CD4-positive, alpha-beta T cell (primary cell): ENCODE measurements at regions not wholly inside any gene's neighbourhood (a gene's known extent, or its start where the extent isn't known, plus 50 kb on each side); places are given as distances from the start of the nearest gene placed in this dataset.

ENCODE experiments used
- ATAC-seq: fragments of 200-7000 bp; cut with Tn5 transposase; one replicate; pipeline ENCODE4 v1.10.0; 2022; ENCODE audit warnings: mild to moderate bottlenecking; ENCODE audit not compliant: poor library complexity
- CTCF ChIA-PET: fragments of 350-600 bp; sonication (Branson Sonifier 250); formaldehyde crosslinking; loops from one replicate; lab custom pipeline; 2021; ENCODE audit warnings: antibody characterized with exemption, inconsistent platforms; lab: Charles Lee
- POLR2A ChIA-PET: fragments of 350-600 bp; sonication (Branson Sonifier 250); formaldehyde crosslinking; loops from one replicate; lab custom pipeline; 2021; ENCODE audit warnings: antibody characterized with exemption, inconsistent platforms; lab: Charles Lee
- DNase-seq, 14 experiments: peaks; one replicate each; pipeline ENCODE4 v3.0.0-alpha.2; 2013 to 2020; ENCODE audit warnings: mixed read lengths in 2 of 14
- H3K27ac ChIP-seq, 2 donors: one replicate each; pipeline versions ENCODE4 v1.5.1 to v1.7.0; 2013; ENCODE audit warnings: low read length in 2 of 2, low read depth in 1 of 2, mild to moderate bottlenecking in 1 of 2
- H3K27me3 ChIP-seq, 2 experiments: 1 replicate in 1 of 2; 2 replicates in 1 of 2; pipeline versions ENCODE4 v1.6.1 to v1.7.0; 2013; ENCODE audit warnings: low read length in 2 of 2, control low read depth in 1 of 2, mild to moderate bottlenecking in 1 of 2, moderate library complexity in 1 of 2; ENCODE audit not compliant: insufficient read depth in 2 of 2, control insufficient read depth in 1 of 2
- H3K36me3 ChIP-seq: one replicate; pipeline ENCODE4 v1.6.1; 2013; ENCODE audit warnings: low read length, control low read depth; ENCODE audit not compliant: insufficient read depth
- H3K4me1 ChIP-seq: one replicate; pipeline ENCODE4 v1.6.1; 2013; ENCODE audit warnings: low read length, control low read depth; ENCODE audit not compliant: insufficient read depth
- H3K4me3 ChIP-seq: one replicate; pipeline ENCODE4 v1.5.1; 2013; ENCODE audit warnings: mild to moderate bottlenecking, low read length, moderate library complexity
- H3K9me3 ChIP-seq, 2 experiments: 1 replicate in 1 of 2; 2 replicates in 1 of 2; pipeline versions ENCODE4 v1.6.1 to v1.7.0; 2013; ENCODE audit warnings: low read length in 2 of 2, mild to moderate bottlenecking in 2 of 2, control low read depth in 1 of 2, moderate library complexity in 1 of 2; ENCODE audit not compliant: control insufficient read depth in 1 of 2, insufficient read depth in 1 of 2
- H3K27ac Mint-ChIP-seq: one replicate; pipeline ENCODE4 v1.8.0; 2020; ENCODE audit warnings: mixed read lengths
- H3K27me3 Mint-ChIP-seq: one replicate; pipeline ENCODE4 v1.8.0; 2021; ENCODE audit warnings: mixed read lengths
- H3K36me3 Mint-ChIP-seq: one replicate; pipeline ENCODE4 v1.8.0; 2021; ENCODE audit warnings: low read depth, mixed read lengths
- H3K4me1 Mint-ChIP-seq: one replicate; pipeline ENCODE4 v1.8.0; 2021; ENCODE audit warnings: low read depth, mixed read lengths
- H3K4me3 Mint-ChIP-seq: one replicate; pipeline ENCODE4 v1.8.0; 2020; ENCODE audit warnings: mild to moderate bottlenecking, mixed read lengths
- H3K9me3 Mint-ChIP-seq: one replicate; pipeline ENCODE4 v1.8.0; 2020; ENCODE audit warnings: mixed read lengths
- intact Hi-C, 2 experiments: fragments of 100-400 bp; cut with DNase I in 1 of 2; cut with micrococcal nuclease in 1 of 2; formaldehyde crosslinking; loops; one replicate each; pipeline versions ENCODE4 v1.15.1 to v1.9.0; 2023 to 2025; cut with DNase I, micrococcal nuclease
- TF ChIP-seq, protein P1 (sequence below): fragments of 200-600 bp; IDR thresholded peaks from one replicate; pipeline ENCODE4 v1.8.0; 2022; ENCODE audit warnings: antibody characterized with exemption, mild to moderate bottlenecking

DNA sequence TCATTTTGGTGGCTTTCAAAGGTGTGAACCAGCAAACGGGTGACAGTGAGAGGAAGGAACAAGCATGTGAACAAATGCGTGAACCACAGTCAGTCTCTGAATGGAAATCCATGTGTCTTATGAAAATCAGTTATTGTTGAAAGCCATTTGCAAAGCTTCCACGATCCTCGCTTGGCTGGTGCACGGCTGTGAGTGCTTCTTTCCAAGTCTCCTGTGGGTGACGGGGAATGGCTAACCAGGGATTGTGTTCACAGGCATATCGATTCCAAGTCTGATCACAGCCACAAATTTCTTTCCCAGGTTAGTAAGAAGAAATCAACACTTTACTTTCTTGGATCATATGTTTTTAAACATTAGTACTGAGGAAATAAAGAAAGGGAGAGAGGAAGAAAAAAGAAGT lies 556.9 kb upstream of the RBFOX1 start:
- ChIA-PET CTCF (no interaction called here), POLR2A (no interaction called here)
- no peaks in the 10 kb centered on the region for H3K4me1 Mint-ChIP-seq
- DNase-seq (no peak), ATAC-seq (no peak)
- no peaks in the 10 kb centered on the region for H3K27me3 ChIP-seq
- no peaks in the 10 kb centered on the region for H3K36me3 ChIP-seq
- H3K27me3 Mint-ChIP-seq = no peaks in the 10 kb centered on the region
- H3K27ac Mint-ChIP-seq = no peak overlapping the region
- H3K4me3 ChIP-seq = no peak overlapping the region
- H3K9me3 Mint-ChIP-seq = peaks cover 5% of the 10 kb centered on the region
- H3K9me3 ChIP-seq = peaks cover 0 to 21% of the 10 kb centered on the region in 2 experiments
- intact Hi-C loops = no loop called here
- H3K27ac ChIP-seq = no peak overlapping the region
- TF ChIP-seq, protein P1, sequence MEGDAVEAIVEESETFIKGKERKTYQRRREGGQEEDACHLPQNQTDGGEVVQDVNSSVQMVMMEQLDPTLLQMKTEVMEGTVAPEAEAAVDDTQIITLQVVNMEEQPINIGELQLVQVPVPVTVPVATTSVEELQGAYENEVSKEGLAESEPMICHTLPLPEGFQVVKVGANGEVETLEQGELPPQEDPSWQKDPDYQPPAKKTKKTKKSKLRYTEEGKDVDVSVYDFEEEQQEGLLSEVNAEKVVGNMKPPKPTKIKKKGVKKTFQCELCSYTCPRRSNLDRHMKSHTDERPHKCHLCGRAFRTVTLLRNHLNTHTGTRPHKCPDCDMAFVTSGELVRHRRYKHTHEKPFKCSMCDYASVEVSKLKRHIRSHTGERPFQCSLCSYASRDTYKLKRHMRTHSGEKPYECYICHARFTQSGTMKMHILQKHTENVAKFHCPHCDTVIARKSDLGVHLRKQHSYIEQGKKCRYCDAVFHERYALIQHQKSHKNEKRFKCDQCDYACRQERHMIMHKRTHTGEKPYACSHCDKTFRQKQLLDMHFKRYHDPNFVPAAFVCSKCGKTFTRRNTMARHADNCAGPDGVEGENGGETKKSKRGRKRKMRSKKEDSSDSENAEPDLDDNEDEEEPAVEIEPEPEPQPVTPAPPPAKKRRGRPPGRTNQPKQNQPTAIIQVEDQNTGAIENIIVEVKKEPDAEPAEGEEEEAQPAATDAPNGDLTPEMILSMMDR = no peak
- H3K36me3 Mint-ChIP-seq = no peaks in the 10 kb centered on the region
- H3K4me1 ChIP-seq = no peaks in the 10 kb centered on the region
- H3K4me3 Mint-ChIP-seq = no peak overlapping the region

DNA sequence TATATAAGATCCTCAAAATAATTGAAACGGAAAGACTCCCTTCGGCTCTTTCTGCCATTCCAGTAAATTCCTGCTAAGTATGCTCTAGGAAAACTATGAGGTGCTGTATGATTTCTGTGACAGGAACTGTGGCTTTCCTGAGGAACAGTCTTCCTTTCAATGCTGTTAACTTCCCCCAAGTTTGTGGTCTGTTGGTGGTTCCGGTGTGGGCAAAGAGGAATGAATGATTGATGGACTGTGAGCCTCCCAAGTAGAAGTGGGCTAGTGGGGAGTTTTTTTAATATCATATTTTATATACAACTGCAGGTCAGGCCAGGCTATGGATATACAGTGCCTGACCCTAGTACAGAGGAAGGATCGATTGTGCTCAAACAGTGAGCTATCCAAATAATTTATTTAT lies 560.7 kb upstream of the RBFOX1 start:
- Histone ChIP-seq H3K36me3 (no peaks in the 10 kb centered on the region), H3K4me3 (no peak overlapping the region), H3K27ac (no peak overlapping the region), H3K27me3 (no peaks in the 10 kb centered on the region), H3K4me1 (no peaks in the 10 kb centered on the region), H3K9me3 (peaks cover 0 to 21% of the 10 kb centered on the region in 2 experiments)
- ChIA-PET POLR2A (no interaction called here), CTCF (no interaction called here)
- DNase-seq (no peak), ATAC-seq (no peak)
- Mint-ChIP-seq H3K36me3 (no peaks in the 10 kb centered on the region), H3K9me3 (peaks cover 5% of the 10 kb centered on the region), H3K27me3 (no peaks in the 10 kb centered on the region), H3K27ac (no peak overlapping the region), H3K4me1 (no peaks in the 10 kb centered on the region), H3K4me3 (no peak overlapping the region)
- intact Hi-C loops = no loop called here
- TF ChIP-seq, protein P1 = no peak

DNA sequence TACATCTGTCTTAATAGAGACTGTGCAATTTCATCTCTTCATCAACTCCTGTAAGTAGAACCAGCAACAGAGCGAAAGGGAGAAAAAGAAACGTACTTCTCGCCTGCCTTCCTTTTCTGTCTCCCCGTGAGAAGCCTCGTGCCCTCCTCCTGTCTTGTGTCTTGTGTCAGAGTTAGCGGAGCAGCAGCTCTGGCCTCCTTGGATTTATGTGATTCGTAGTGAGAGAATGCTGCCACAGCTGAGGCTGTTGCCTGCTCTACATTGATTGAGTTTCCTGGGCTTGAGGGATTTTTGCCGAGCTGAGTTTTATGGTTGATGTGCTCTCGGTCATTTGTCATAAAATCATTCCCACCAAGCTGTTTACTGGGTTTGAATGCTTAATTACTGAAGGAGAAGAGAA lies 579.1 kb upstream of the RBFOX1 start:
- no peaks in the 10 kb centered on the region for H3K27me3 ChIP-seq
- DNase-seq = no peak
- no peak overlapping the region for H3K4me3 Mint-ChIP-seq
- peaks cover 0 to 5% of the 10 kb centered on the region in 2 experiments for H3K9me3 ChIP-seq
- H3K36me3 Mint-ChIP-seq = no peaks in the 10 kb centered on the region
- no peaks in the 10 kb centered on the region for H3K27me3 Mint-ChIP-seq
- intact Hi-C loops = no loop called here
- no peak overlapping the region for H3K27ac ChIP-seq
- POLR2A ChIA-PET = no interaction called here
- CTCF ChIA-PET = no interaction called here
- no peaks in the 10 kb centered on the region for H3K4me1 Mint-ChIP-seq
- H3K36me3 ChIP-seq = no peaks in the 10 kb centered on the region
- H3K4me3 ChIP-seq = no peak overlapping the region
- H3K27ac Mint-ChIP-seq = no peak overlapping the region
- H3K9me3 Mint-ChIP-seq = peaks cover 8% of the 10 kb centered on the region
- ATAC-seq = no peak
- TF ChIP-seq, protein P1 = no peak
- H3K4me1 ChIP-seq = no peaks in the 10 kb centered on the region
